ENCODE measurements at regions not wholly inside any gene's neighbourhood (a gene's known extent, or its start where the extent isn't known, plus 50 kb on each side); places are given as distances from the start of the nearest gene placed in this dataset.
A peak's percentile ranks its signal among the peaks of the same experiment; 100 is the strongest.

GRCh38 chr19:13600802-13601201 lies 94.5 kb upstream of the CACNA1A start:
- DNase-seq = no peak

GRCh38 chr19:13600091-13600490 lies 93.8 kb upstream of the CACNA1A start:
- no peak for DNase-seq

- no peak for DNase-seq
Measured at GRCh38 chr19:13599681-13600080, 93.4 kb upstream of the CACNA1A start.

GRCh38 chr19:13598098-13598497 lies 91.8 kb upstream of the CACNA1A start:
- DNase-seq = no peak

GRCh38 chr19:13597640-13598039 lies 91.4 kb upstream of the CACNA1A start:
- peak; percentile 73 for DNase-seq

GRCh38 chr19:13588957-13589833 lies 82.9 kb upstream of the CACNA1A start:
- DNase-seq = peak; percentile 63

- no peak for DNase-seq
Measured at GRCh38 chr19:13585512-13585911, 79.2 kb upstream of the CACNA1A start.

GRCh38 chr19:13583753-13584152 lies 77.5 kb upstream of the CACNA1A start:
- no peak for DNase-seq

- DNase-seq = peak; percentile 46
Measured at GRCh38 chr19:13583114-13583513, 76.8 kb upstream of the CACNA1A start.

- no peak for DNase-seq
Measured at GRCh38 chr19:13581576-13581975, 75.3 kb upstream of the CACNA1A start.

- no peak for DNase-seq
Measured at GRCh38 chr19:13579388-13580060, 73.2 kb upstream of the CACNA1A start.

- no peak for DNase-seq
Measured at GRCh38 chr19:13576726-13577125, 70.4 kb upstream of the CACNA1A start.

- DNase-seq = peak; percentile 12
Measured at GRCh38 chr19:13574933-13575332, 68.7 kb upstream of the CACNA1A start.

GRCh38 chr19:13573056-13573667 lies 66.9 kb upstream of the CACNA1A start:
- no peak for DNase-seq

- DNase-seq = no peak
Measured at GRCh38 chr19:13561461-13561860, 55.2 kb upstream of the CACNA1A start.

GRCh38 chr19:13557756-13558398 lies 51.6 kb upstream of the CACNA1A start:
- DNase-seq = peak; percentile 12

GRCh38 chr19:13556552-13556951 lies 50.3 kb upstream of the CACNA1A start:
- DNase-seq = no peak
